ENCODE measurements at regions not wholly inside any gene's neighbourhood (a gene's known extent, or its start where the extent isn't known, plus 50 kb on each side); places are given as distances from the start of the nearest gene placed in this dataset.
"Not testable (repeated sequence)": the region's sequence is repeated elsewhere in the genome, so short reads cannot be mapped to it uniquely, and the experiment has no call there.

GRCh38 chr9:62798884-62799850, 1609.3 kb downstream of the SPATA31A7 start:
- DNase-seq: peak; percentile 35

GRCh38 chr9:62799851-62800371, 1610.1 kb downstream of the SPATA31A7 start:
- peak; percentile 28 for DNase-seq

- DNase-seq: peak; percentile 47
These were observed 1610.9 kb downstream of the SPATA31A7 start for GRCh38 chr9:62800451-62801371.

GRCh38 chr9:62801372-62801811, 1611.6 kb downstream of the SPATA31A7 start:
- DNase-seq: peak; percentile 57

GRCh38 chr9:62801961-62802718, 1612.3 kb downstream of the SPATA31A7 start:
- peak; percentile 93 for DNase-seq

GRCh38 chr9:62802719-62803079, 1612.9 kb downstream of the SPATA31A7 start:
- not testable (repeated sequence) for DNase-seq

GRCh38 chr9:62803099-62803498, 1613.3 kb downstream of the SPATA31A7 start:
- DNase-seq: peak; percentile 31

GRCh38 chr9:62804314-62804713, 1614.5 kb downstream of the SPATA31A7 start:
- peak; percentile 6 for DNase-seq

- not testable (repeated sequence) for DNase-seq
These were observed 1617.6 kb downstream of the SPATA31A7 start for GRCh38 chr9:62807424-62807823.

GRCh38 chr9:62808081-62808480, 1618.2 kb downstream of the SPATA31A7 start:
- DNase-seq: not testable (repeated sequence)

GRCh38 chr9:62810318-62810717, 1620.5 kb downstream of the SPATA31A7 start:
- not testable (repeated sequence) for DNase-seq

GRCh38 chr9:62810811-62811315, 1621.0 kb downstream of the SPATA31A7 start:
- not testable (repeated sequence) for DNase-seq

- DNase-seq: not testable (repeated sequence)
These were observed 1625.6 kb downstream of the SPATA31A7 start for GRCh38 chr9:62815436-62815835.

- not testable (repeated sequence) for DNase-seq
These were observed 1626.5 kb downstream of the SPATA31A7 start for GRCh38 chr9:62816331-62816730.

- DNase-seq: not testable (repeated sequence)
These were observed 1627.4 kb downstream of the SPATA31A7 start for GRCh38 chr9:62817214-62817613.

- DNase-seq: not testable (repeated sequence)
These were observed 1632.3 kb downstream of the SPATA31A7 start for GRCh38 chr9:62822185-62822584.

GRCh38 chr9:62827957-62828907, 1638.4 kb downstream of the SPATA31A7 start:
- not testable (repeated sequence) for DNase-seq

- not testable (repeated sequence) for DNase-seq
These were observed 1641.1 kb downstream of the SPATA31A7 start for GRCh38 chr9:62830829-62831459.

GRCh38 chr9:62833323-62834200, 1643.7 kb downstream of the SPATA31A7 start:
- not testable (repeated sequence) for DNase-seq
